Ecto neural progenitor cell (in vitro differentiated cells): ENCODE measurements at regions not wholly inside any gene's neighbourhood (a gene's known extent, or its start where the extent isn't known, plus 50 kb on each side); places are given as distances from the start of the nearest gene placed in this dataset.
"Not testable (repeated sequence)": the region's sequence is repeated elsewhere in the genome, so short reads cannot be mapped to it uniquely, and the experiment has no call there.

Experiments
- DNase-seq: peaks from one replicate; pipeline ENCODE4 v3.0.0-alpha.2; 2018; ENCODE audit warnings: low spot score

GRCh38 chr6:72533606-72534005 lies 88.3 kb upstream of the KCNQ5 start:
- DNase-seq = no peak

GRCh38 chr6:72534236-72534635 lies 87.6 kb upstream of the KCNQ5 start:
- no peak for DNase-seq

- no peak for DNase-seq
Measured at GRCh38 chr6:72535124-72535523, 86.7 kb upstream of the KCNQ5 start.

- DNase-seq = no peak
Measured at GRCh38 chr6:72547020-72547419, 74.8 kb upstream of the KCNQ5 start.

- no peak for DNase-seq
Measured at GRCh38 chr6:72551470-72551869, 70.4 kb upstream of the KCNQ5 start.

GRCh38 chr6:72552938-72553337 lies 68.9 kb upstream of the KCNQ5 start:
- DNase-seq = no peak

- no peak for DNase-seq
Measured at GRCh38 chr6:72553531-72554511, 68.0 kb upstream of the KCNQ5 start.

- DNase-seq = no peak
Measured at GRCh38 chr6:72554761-72555221, 67.1 kb upstream of the KCNQ5 start.

GRCh38 chr6:72559067-72559466 lies 62.8 kb upstream of the KCNQ5 start:
- no peak for DNase-seq

- no peak for DNase-seq
Measured at GRCh38 chr6:72559555-72559954, 62.3 kb upstream of the KCNQ5 start.

GRCh38 chr6:72560721-72561593 lies 60.9 kb upstream of the KCNQ5 start:
- DNase-seq = no peak

GRCh38 chr6:72561629-72562028 lies 60.2 kb upstream of the KCNQ5 start:
- no peak for DNase-seq

GRCh38 chr6:72564231-72564630 lies 57.6 kb upstream of the KCNQ5 start:
- DNase-seq = no peak

GRCh38 chr6:72571993-72572392 lies 49.9 kb upstream of the KCNQ5 start:
- not testable (repeated sequence) for DNase-seq
